CD4-positive, alpha-beta memory T cell (primary cell): ENCODE measurements at regions not wholly inside any gene's neighbourhood (a gene's known extent, or its start where the extent isn't known, plus 50 kb on each side); places are given as distances from the start of the nearest gene placed in this dataset.

Source experiments
- CTCF ChIA-PET: fragments of 350-600 bp; sonication (Branson Sonifier 250); formaldehyde crosslinking; loops from one replicate; lab custom pipeline; 2021; ENCODE audit warnings: inconsistent platforms; ENCODE audit not compliant: partially characterized antibody; lab: Charles Lee
- POLR2A ChIA-PET: fragments of 350-600 bp; sonication (Branson Sonifier 250); formaldehyde crosslinking; loops from one replicate; lab custom pipeline; 2021; ENCODE audit not compliant: partially characterized antibody; lab: Charles Lee
- DNase-seq, 5 donors: peaks; one replicate each; pipeline versions ENCODE4 v3.0.0 to v3.0.0-alpha.2; 2020 to 2022; ENCODE audit warnings: mixed read lengths in 1 of 5
- H3K27ac ChIP-seq: one replicate; pipeline ENCODE4 v1.7.0; 2013; ENCODE audit warnings: low read depth, low read length
- H3K27me3 ChIP-seq: 2 replicates; pipeline ENCODE4 v1.7.0; 2013; ENCODE audit warnings: mild to moderate bottlenecking, low read length, moderate library complexity; ENCODE audit not compliant: insufficient read depth
- H3K36me3 ChIP-seq: 2 replicates; pipeline ENCODE4 v1.7.0; 2013; ENCODE audit warnings: mild to moderate bottlenecking, low read length, moderate library complexity; ENCODE audit not compliant: insufficient read depth
- H3K4me1 ChIP-seq: 2 replicates; pipeline ENCODE4 v1.7.0; 2013; ENCODE audit warnings: mild to moderate bottlenecking, low read length, moderate library complexity; ENCODE audit not compliant: insufficient read depth
- H3K4me3 ChIP-seq, 2 donors: one replicate each; pipeline ENCODE4 v1.7.0; 2013; ENCODE audit warnings: low read length in 2 of 2, mild to moderate bottlenecking in 1 of 2
- H3K9me3 ChIP-seq, 2 donors: one replicate each; pipeline ENCODE4 v1.7.0; 2013; ENCODE audit warnings: low read length in 2 of 2, control low read depth in 1 of 2; ENCODE audit not compliant: control insufficient read depth in 1 of 2
- H3K27ac Mint-ChIP-seq, 7 donors: one replicate each; pipeline ENCODE4 v1.8.0; 2020 to 2021; ENCODE audit warnings: mixed read lengths in 7 of 7, mild to moderate bottlenecking in 6 of 7, inconsistent platforms in 3 of 7, moderate library complexity in 3 of 7
- H3K27me3 Mint-ChIP-seq, 2 donors: one replicate each; pipeline ENCODE4 v1.8.0; 2020 to 2021; ENCODE audit warnings: mixed read lengths in 2 of 2
- H3K36me3 Mint-ChIP-seq, 2 donors: one replicate each; pipeline ENCODE4 v1.8.0; 2020 to 2021; ENCODE audit warnings: mixed read lengths in 2 of 2, inconsistent platforms in 1 of 2, mild to moderate bottlenecking in 1 of 2
- H3K4me1 Mint-ChIP-seq, 4 donors: one replicate each; pipeline ENCODE4 v1.8.0; 2020 to 2021; ENCODE audit warnings: mixed read lengths in 4 of 4, mild to moderate bottlenecking in 1 of 4
- H3K4me3 Mint-ChIP-seq, 8 donors: one replicate each; pipeline ENCODE4 v1.8.0; 2020 to 2021; ENCODE audit warnings: mixed read lengths in 8 of 8, mild to moderate bottlenecking in 7 of 8, moderate library complexity in 6 of 8, inconsistent platforms in 3 of 8
- H3K9me3 Mint-ChIP-seq, 8 donors: one replicate each; pipeline ENCODE4 v1.8.0; 2020 to 2021; ENCODE audit warnings: mixed read lengths in 8 of 8, mild to moderate bottlenecking in 5 of 8, inconsistent platforms in 3 of 8, moderate library complexity in 1 of 8
- intact Hi-C: fragments of 100-400 bp; cut with micrococcal nuclease; formaldehyde crosslinking; loops from one replicate; pipeline ENCODE4 v1.15.1; 2023

GRCh38 chr21:39078322-39079065, 104.8 kb downstream of the PSMG1 start:
- CTCF ChIA-PET, result no interaction called here

GRCh38 chr21:39077876-39078275, 105.4 kb downstream of the PSMG1 start:
- intact Hi-C loops, result no loop called here

More at GRCh38 chr21:39078322-39079065, 104.8 kb downstream of the PSMG1 start:
- Histone ChIP-seq H3K36me3 (no peaks in the 10 kb centered on the region), H3K9me3 (no peaks in the 10 kb centered on the region), H3K27me3 (no peaks in the 10 kb centered on the region), H3K27ac (no peak overlapping the region), H3K4me1 (no peaks in the 10 kb centered on the region), H3K4me3 (no peak overlapping the region)
- Mint-ChIP-seq H3K4me1 (no peaks in the 10 kb centered on the region), H3K27me3 (peaks cover 5 to 13% of the 10 kb centered on the region in 2 donors), H3K36me3 (peaks cover 0 to 3% of the 10 kb centered on the region in 2 donors), H3K9me3 (peaks cover 0 to 25% (median 12%) of the 10 kb centered on the region in 8 donors), H3K27ac (no peak overlapping the region), H3K4me3 (no peak overlapping the region)
- intact Hi-C loops, result no loop called here
- no peak for DNase-seq
- POLR2A ChIA-PET, result no interaction called here

GRCh38 chr21:39074508-39074907, 108.7 kb downstream of the PSMG1 start:
- H3K4me1 Mint-ChIP-seq, result no peaks in the 10 kb centered on the region
- Histone ChIP-seq H3K4me3 (no peak overlapping the region), H3K27me3 (no peaks in the 10 kb centered on the region), H3K27ac (no peak overlapping the region), H3K36me3 (no peaks in the 10 kb centered on the region), H3K4me1 (no peaks in the 10 kb centered on the region), H3K9me3 (no peaks in the 10 kb centered on the region)
- H3K27me3 Mint-ChIP-seq, result peaks cover 5 to 11% of the 10 kb centered on the region in 2 donors
- no peak overlapping the region for H3K4me3 Mint-ChIP-seq
- H3K36me3 Mint-ChIP-seq, result peaks cover 0 to 3% of the 10 kb centered on the region in 2 donors
- no peak overlapping the region for H3K27ac Mint-ChIP-seq
- intact Hi-C loops, result no loop called here
- H3K9me3 Mint-ChIP-seq, result peaks cover 0 to 25% (median 12%) of the 10 kb centered on the region in 8 donors
- CTCF ChIA-PET, result no interaction called here
- POLR2A ChIA-PET, result no interaction called here
- no peak for DNase-seq

More at GRCh38 chr21:39077876-39078275, 105.4 kb downstream of the PSMG1 start:
- Mint-ChIP-seq H3K36me3 (peaks cover 0 to 3% of the 10 kb centered on the region in 2 donors), H3K4me1 (no peaks in the 10 kb centered on the region), H3K9me3 (peaks cover 0 to 25% (median 12%) of the 10 kb centered on the region in 8 donors), H3K27me3 (peaks cover 5 to 13% of the 10 kb centered on the region in 2 donors), H3K4me3 (no peak overlapping the region), H3K27ac (no peak overlapping the region)
- ChIA-PET POLR2A (no interaction called here), CTCF (no interaction called here)
- Histone ChIP-seq H3K36me3 (no peaks in the 10 kb centered on the region), H3K9me3 (no peaks in the 10 kb centered on the region), H3K27me3 (no peaks in the 10 kb centered on the region), H3K4me3 (no peak overlapping the region), H3K27ac (no peak overlapping the region), H3K4me1 (no peaks in the 10 kb centered on the region)
- DNase-seq, result no peak

GRCh38 chr21:39073717-39074116, 109.5 kb downstream of the PSMG1 start:
- H3K36me3 Mint-ChIP-seq, result peaks cover 0 to 3% of the 10 kb centered on the region in 2 donors
- H3K27me3 Mint-ChIP-seq, result peaks cover 4 to 7% of the 10 kb centered on the region in 2 donors
- H3K4me3 Mint-ChIP-seq, result no peak overlapping the region
- no peaks in the 10 kb centered on the region for H3K4me1 Mint-ChIP-seq
- peaks cover 0 to 25% (median 12%) of the 10 kb centered on the region in 8 donors for H3K9me3 Mint-ChIP-seq
- Histone ChIP-seq H3K9me3 (no peaks in the 10 kb centered on the region), H3K36me3 (no peaks in the 10 kb centered on the region), H3K27ac (no peak overlapping the region), H3K27me3 (no peaks in the 10 kb centered on the region), H3K4me1 (no peaks in the 10 kb centered on the region), H3K4me3 (no peak overlapping the region)
- CTCF ChIA-PET, result no interaction called here
- intact Hi-C loops, result no loop called here
- no peak for DNase-seq
- no peak overlapping the region for H3K27ac Mint-ChIP-seq
- POLR2A ChIA-PET, result no interaction called here

GRCh38 chr21:39073063-39073462, 110.2 kb downstream of the PSMG1 start:
- intact Hi-C loops, result no loop called here
- H3K9me3 ChIP-seq, result no peaks in the 10 kb centered on the region
- H3K27ac ChIP-seq, result no peak overlapping the region
- H3K9me3 Mint-ChIP-seq, result peaks cover 0 to 25% (median 12%) of the 10 kb centered on the region in 8 donors
- no peak for DNase-seq
- H3K27me3 ChIP-seq, result no peaks in the 10 kb centered on the region
- no peak overlapping the region for H3K4me3 ChIP-seq
- no peaks in the 10 kb centered on the region for H3K4me1 Mint-ChIP-seq
- no peak overlapping the region for H3K27ac Mint-ChIP-seq
- H3K4me1 ChIP-seq, result no peaks in the 10 kb centered on the region
- CTCF ChIA-PET, result no interaction called here
- POLR2A ChIA-PET, result no interaction called here
- H3K4me3 Mint-ChIP-seq, result no peak overlapping the region
- H3K27me3 Mint-ChIP-seq, result peaks cover 1 to 5% of the 10 kb centered on the region in 2 donors
- H3K36me3 ChIP-seq, result no peaks in the 10 kb centered on the region
- H3K36me3 Mint-ChIP-seq, result peaks cover 0 to 3% of the 10 kb centered on the region in 2 donors

- Histone ChIP-seq H3K4me1 (no peaks in the 10 kb centered on the region), H3K4me3 (no peak overlapping the region), H3K27me3 (no peaks in the 10 kb centered on the region), H3K27ac (no peak overlapping the region), H3K36me3 (no peaks in the 10 kb centered on the region), H3K9me3 (no peaks in the 10 kb centered on the region)
- no peak for DNase-seq
- H3K36me3 Mint-ChIP-seq, result peaks cover 0 to 3% of the 10 kb centered on the region in 2 donors
- POLR2A ChIA-PET, result no interaction called here
- H3K27me3 Mint-ChIP-seq, result peaks cover 1 to 5% of the 10 kb centered on the region in 2 donors
- no peaks in the 10 kb centered on the region for H3K4me1 Mint-ChIP-seq
- no peak overlapping the region for H3K4me3 Mint-ChIP-seq
- H3K27ac Mint-ChIP-seq, result no peak overlapping the region
- CTCF ChIA-PET, result no interaction called here
- H3K9me3 Mint-ChIP-seq, result peaks cover 0 to 25% (median 12%) of the 10 kb centered on the region in 8 donors
- intact Hi-C loops, result no loop called here
Observed at GRCh38 chr21:39072468-39072867, 110.8 kb downstream of the PSMG1 start.

GRCh38 chr21:39071623-39072214, 111.5 kb downstream of the PSMG1 start:
- H3K27ac ChIP-seq, result no peak overlapping the region
- H3K27me3 ChIP-seq, result no peaks in the 10 kb centered on the region
- Mint-ChIP-seq H3K36me3 (peaks cover 0 to 3% of the 10 kb centered on the region in 2 donors), H3K4me3 (no peak overlapping the region), H3K9me3 (peaks cover 0 to 25% (median 12%) of the 10 kb centered on the region in 8 donors), H3K4me1 (no peaks in the 10 kb centered on the region), H3K27ac (no peak overlapping the region), H3K27me3 (peaks cover 1 to 5% of the 10 kb centered on the region in 2 donors)
- DNase-seq, result no peak
- H3K4me3 ChIP-seq, result no peak overlapping the region
- POLR2A ChIA-PET, result no interaction called here
- H3K4me1 ChIP-seq, result no peaks in the 10 kb centered on the region
- no peaks in the 10 kb centered on the region for H3K9me3 ChIP-seq
- CTCF ChIA-PET, result interaction anchor here (0.6 kb wide), 1 partner anchor 23 kb away, joined by 3 read pairs; no protein-coding TSS in a partner anchor
- intact Hi-C loops, result no loop called here
- H3K36me3 ChIP-seq, result no peaks in the 10 kb centered on the region
